G401 (cell line): ENCODE measurements at regions not wholly inside any gene's neighbourhood (a gene's known extent, or its start where the extent isn't known, plus 50 kb on each side); places are given as distances from the start of the nearest gene placed in this dataset.

ENCODE experiments used
- DNase-seq: peaks from one replicate; pipeline ENCODE4 v3.0.0-alpha.2; 2015; ENCODE audit warnings: low spot score
- in situ Hi-C: cut with HindIII; loops from 2 replicates; pipeline ENCODE4 v1.10.0; 2016; ENCODE audit warnings: low sequenced_read_pairs, mixed read lengths

DNA sequence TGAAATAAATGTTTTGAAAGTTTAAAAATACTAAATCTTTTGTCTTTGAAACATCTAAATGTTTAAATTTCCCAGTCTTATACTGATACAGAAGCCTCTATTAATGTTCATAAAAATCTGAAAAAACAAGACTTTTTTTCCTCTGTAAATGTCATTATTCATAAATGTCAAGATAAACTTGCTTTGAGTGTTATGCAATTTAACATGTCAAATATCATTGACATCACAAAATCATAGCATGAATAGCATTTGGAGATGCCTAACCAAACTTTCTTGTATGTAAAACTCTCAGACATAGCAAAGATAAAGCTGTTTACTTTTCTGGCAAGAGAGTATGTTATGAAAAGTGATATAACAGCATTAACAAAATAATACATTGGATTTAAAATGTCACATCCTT lies 128.0 kb upstream of the CDH19 start:
- in situ Hi-C loops, result no loop called here

DNA sequence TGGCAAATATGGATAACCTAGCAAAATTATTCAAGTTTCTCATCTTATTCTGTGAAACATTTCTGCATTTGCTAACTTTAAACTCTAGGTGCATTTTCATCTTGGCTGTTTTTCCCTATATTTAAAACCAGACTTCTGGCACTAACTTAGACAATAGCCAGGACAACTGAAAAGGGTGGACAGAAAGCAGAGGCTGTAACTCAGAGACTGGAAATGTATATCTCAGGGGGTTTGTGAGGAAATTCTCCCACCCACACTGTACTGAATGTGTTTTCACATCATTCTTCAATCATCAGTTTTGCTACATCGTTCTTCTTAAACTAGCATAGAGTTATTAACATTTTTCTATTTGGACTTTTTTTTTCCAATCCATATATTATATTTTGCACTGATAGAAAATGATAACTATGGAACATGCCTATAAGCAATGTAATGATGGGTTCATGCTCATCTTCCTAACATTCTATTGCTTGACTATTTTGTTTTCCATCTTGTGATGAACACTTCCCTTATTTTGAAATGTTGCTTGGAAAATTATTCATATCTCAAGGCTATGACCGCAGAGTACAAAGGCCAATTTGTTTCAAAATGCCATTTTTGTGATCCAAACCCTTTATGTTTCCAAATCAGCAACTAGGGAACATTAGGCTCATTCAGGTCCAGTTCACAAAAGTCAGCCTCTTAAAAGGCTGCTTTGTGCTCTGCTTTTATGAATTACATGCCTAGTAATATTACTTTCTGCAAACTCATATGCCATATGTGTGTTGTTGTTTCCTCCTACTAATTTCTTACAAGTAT lies 125.8 kb upstream of the CDH19 start:
- in situ Hi-C loops, result no loop called here
- no peak for DNase-seq

More for the DNA sequence above, 128.0 kb upstream of the CDH19 start:
- no peak for DNase-seq

DNA sequence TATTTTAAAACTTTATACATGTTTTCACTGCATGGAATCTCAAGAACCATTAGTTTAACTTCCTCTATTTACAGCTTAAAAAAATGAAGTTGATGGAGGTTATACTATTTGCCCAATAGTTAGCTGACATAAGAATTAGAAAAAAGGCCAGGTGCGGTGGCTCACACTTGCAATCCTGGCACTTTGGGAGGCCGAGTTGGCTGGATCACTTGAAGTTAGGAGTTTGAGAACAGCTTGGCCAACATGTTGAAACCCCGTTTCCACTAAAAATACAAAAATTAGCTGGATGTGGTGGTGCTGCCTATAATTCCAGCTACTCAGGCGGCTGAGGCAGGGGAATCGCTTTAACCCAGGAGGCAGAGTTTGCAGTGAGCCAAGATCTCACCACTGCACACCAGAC lies 125.1 kb upstream of the CDH19 start:
- no peak for DNase-seq
- in situ Hi-C loops, result no loop called here

DNA sequence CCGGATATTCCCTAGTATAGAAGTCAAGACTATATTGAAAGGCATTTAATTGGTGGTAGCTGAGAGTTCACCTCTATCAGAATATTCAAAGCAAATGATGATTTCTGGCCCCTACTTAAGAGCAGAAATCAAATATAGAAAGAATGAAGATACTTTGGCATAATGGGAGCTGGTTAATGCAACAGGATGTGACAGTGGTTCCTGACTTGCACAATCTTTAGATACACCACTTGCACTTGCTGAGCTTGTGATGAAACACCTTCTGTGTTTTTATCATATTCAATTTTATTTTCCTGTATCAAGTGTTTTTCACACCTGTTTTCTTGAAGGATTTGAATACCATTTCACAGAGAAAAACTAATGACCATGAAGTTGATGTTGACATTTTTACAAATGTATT lies 124.1 kb upstream of the CDH19 start:
- in situ Hi-C loops, result no loop called here
- DNase-seq, result no peak

DNA sequence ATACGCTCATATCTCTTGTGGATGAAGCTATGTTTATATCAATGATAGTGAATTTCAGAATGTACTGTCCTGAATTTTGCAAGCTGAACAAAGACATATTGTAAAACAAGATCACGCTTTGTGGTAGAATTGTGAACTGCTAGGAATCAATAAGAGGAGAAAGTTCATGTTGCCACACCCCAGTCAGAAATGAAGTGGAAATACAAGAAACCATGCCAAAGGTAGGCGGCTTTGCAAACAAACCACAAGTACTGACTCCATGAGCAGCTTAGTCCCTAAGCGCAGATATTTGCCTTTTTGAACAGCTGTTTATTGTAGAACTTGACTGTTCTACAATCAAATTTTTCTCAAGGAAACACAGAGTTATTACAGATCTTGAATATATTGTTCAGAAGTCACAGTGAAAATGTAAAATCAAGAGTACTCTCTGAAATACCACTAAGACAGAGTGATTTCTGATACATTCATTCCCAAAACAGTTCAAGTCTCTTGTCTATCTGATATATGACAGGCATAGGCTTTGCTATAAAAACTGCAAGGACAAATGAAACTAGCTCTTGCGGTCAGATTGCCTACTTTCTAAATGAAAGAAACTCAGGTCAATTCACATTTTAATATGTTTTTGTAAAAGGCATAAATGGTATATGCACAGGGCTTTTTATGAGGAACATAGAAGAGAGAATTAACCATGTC lies 120.9 kb upstream of the CDH19 start:
- no peak for DNase-seq
- in situ Hi-C loops, result no loop called here

DNA sequence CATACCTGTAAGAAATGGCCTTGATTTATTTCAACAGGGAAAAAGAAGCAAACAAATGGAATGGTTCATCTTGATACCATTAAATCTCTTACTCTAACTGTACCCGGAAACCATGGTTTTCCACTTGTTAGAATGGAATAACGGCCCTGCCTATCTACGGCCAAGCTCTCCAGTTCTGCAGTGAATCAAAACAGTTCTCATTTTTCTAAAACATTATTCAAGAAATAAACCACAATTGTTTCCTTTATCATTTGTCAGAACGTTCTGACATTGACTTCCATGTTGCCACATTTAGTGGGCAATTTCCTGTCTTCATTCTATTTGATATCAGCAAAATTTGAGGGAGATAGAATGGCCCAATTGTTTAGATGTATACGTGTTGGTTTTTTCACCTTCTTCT lies 118.8 kb upstream of the CDH19 start:
- in situ Hi-C loops, result no loop called here
- DNase-seq, result no peak

DNA sequence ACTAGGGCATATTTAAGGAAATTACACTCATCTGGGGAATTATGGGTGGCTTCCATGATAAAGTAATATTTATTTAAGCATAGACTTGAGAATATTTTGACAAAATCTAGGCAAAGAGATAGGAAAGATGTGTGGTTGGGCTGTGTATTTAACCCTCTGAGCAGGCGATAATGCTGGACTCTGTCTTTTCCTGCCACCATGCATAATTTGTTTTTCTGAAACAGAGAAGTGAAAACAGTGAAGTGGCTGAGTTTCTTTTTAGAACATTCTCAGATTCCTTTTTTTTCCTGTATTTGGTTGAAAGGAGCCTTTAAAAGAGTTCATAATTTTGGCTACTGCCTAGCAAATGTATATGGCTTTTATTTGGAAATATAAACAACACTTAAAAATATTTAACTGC lies 104.8 kb upstream of the CDH19 start:
- in situ Hi-C loops, result no loop called here
- DNase-seq, result no peak

DNA sequence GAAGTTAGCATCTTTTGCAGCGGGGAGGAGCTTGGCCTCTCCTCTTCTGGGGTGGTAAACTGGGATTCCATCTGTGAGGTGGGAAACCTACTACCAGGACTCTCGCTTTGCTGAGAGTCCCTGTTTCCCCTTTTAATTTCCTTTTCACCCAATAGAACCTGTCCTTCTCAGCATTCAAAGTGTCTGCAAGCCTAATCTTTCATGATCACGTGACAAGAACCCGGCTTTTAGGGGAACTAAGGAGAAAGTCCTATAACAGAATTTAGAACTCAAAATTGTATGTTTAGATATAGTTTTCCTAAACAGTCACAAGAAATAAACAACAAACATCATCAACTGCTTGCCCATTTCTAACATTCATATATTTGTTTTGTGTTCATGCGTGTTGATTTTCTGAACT lies 103.6 kb upstream of the CDH19 start:
- DNase-seq, result no peak
- in situ Hi-C loops, result no loop called here

DNA sequence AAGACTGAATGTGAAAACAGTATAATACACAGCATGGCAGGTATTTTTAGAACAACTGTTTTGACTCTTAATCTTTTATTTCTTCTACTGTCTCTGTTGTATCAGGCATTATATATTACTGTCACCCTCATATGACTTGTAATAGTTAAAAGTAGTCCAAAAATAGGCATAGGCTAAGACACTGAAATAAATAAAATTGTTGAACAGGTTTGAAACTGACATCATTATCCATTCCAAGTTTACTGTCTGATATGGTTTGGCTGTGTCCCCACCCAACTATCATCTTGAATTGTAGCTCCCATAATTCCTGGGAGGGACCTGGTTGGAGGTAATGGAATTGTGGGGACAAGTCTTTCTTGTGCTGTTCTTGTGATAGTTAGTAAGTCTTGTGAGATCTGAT lies 91.4 kb upstream of the CDH19 start:
- DNase-seq, result peak; percentile 75
- in situ Hi-C loops, result no loop called here

DNA sequence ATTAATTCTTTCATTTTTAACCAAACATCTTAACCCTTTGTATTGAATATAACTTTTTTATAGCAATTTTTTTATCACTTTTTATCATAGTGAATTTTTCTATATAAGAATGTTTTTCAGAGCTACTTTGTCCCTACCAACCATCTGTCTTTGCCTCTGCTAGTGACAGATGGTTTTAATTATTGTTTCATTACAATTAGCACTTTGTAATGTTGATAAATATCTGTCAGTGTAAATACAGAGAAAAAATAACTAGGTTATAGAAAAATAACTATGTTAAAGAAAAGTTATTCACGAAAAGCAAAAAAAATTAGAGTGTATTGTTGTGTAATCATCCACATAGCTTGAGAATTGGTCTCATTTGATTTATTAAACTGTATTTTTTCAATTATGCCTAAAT lies 91.0 kb upstream of the CDH19 start:
- in situ Hi-C loops, result no loop called here
- DNase-seq, result peak; percentile 82

DNA sequence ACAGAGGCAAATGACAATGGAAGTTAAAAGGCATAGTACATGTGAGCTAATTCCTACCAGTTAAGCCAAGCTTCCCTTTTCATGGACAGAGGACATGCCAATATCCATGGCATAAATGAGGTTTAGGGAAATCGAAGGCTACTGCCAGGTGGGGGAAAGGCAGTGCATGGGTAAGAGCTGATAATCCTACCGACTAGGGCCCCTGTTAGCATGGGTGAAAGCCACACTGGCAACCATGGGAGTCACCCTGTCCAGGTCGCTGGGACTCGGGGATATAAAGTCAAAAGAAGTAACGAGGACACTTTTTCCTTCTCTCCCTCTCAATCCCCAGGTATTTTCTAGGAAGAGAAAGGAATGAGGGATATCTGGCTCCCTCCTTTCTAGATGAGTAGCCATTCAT lies 83.7 kb upstream of the CDH19 start:
- no peak for DNase-seq
- in situ Hi-C loops, result no loop called here

DNA sequence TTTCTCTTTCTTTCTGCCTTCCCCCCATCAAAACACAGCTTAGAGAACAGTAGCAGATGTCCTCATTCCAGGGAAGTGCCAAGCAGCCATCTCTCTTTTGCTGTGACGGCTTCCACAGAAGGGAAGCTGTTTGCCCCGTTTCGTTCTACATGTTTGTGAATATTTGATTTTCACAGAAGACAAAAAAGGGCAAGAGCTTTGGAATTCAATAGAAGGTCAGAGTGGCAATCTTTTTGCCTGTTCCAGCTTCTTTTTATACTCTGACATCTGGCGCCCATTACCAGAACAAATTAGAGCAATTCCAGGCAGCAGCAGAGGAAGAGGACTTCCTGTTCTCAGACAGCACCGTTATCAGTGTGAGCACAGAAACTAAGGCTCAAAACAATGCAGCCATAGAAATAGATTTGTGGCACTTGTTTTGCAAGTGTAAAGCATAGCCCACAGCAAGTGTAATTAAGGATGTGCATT lies 79.0 kb upstream of the CDH19 start:
- DNase-seq, result peak; percentile 89
- in situ Hi-C loops, result no loop called here

DNA sequence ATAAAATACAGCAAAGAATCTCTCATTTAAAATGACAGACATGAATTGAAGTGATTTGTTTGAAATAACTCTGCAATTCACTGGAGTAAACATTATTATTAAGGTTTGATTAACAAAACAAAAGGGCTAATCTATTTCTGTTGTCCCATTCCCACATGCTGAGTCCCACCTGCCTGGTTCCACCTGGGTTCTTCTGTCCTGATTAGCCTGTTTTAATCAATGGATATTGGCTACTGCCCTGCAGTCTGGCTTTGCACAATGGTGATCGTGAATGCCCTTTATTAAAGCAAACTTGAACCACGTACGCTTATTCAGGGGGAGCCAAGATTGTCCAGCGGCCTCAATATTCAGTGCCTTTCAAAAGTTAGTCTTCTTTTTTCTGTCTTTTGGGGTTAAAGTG lies 72.8 kb upstream of the CDH19 start:
- DNase-seq, result no peak
- in situ Hi-C loops, result no loop called here

DNA sequence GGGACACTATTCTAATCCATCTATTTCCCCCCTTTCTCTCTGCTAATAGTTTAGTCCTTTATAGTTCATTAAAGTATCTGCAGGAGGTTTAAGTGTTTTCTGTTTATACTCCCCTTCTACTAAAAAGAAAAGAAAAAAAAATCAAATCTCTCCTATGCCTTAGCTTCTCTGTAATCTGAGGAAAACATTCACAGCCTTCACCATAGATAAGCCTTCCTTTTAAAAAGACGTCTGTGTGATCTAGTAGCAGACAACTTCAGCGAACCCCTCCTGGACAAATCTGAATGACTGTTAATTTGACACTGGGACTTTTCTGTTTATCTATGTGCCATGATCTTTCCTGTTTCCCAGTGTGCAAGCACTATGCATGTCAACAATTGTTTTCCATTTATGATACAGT lies 70.4 kb upstream of the CDH19 start:
- in situ Hi-C loops, result no loop called here
- no peak for DNase-seq

DNA sequence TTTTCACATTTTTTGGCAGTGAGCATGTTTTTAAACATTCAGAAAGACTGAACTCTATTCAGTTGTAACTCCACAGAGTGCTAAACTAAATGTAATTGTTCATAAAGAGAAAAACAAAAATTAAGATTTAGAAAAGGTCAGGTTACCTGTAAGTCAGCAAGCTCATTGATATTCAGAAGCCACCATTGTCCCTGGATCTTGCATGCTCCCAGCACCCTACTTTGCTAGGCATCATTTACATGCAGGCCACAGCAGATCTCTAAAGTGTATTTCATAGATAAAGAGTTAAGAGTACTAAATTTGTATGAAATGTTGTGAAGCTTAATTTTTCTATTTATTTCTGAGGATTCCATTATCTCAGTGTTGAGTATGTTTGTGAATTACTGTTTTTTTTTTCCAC lies 64.8 kb upstream of the CDH19 start:
- in situ Hi-C loops, result no loop called here

DNA sequence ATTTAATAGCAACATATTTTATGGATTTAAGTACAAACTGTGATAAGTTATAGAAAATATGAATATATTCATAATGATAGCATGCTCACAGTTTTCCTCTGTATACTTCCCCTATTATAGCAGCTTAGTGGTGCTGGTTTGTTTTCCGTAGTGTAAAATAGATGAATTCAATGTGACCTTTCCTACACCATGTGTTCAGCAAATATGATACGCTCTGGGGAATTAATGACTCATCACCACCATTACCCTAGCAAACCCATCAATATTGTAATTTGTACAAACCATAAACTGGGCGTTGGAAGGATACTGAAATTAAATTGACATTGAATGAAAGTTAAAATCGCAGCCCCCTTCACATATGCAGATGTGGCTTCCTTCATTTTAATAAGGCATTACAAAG lies 58.7 kb upstream of the CDH19 start:
- in situ Hi-C loops, result no loop called here
- DNase-seq, result no peak

More for the DNA sequence above, 64.8 kb upstream of the CDH19 start:
- no peak for DNase-seq

DNA sequence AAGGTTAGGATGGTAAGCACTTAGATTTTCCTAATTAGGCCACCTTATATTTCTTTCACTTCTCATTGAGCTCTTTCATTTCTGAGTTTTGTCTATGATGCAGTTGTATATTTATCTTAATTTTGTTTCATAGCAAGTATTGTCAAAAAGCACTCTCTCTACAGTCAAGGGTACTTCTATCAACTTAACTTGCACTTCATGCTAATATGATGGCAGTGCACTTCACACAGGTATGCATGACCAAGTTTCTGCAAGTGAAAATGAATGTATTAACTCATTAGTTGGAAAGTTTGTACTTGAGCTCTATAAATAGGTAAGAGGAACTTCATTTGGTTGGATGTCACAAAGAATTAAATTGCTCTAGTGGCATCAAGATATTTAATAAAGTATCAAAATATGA lies 51.5 kb upstream of the CDH19 start:
- in situ Hi-C loops, result no loop called here
- DNase-seq, result no peak
